ENCODE measurements at regions not wholly inside any gene's neighbourhood (a gene's known extent, or its start where the extent isn't known, plus 50 kb on each side); places are given as distances from the start of the nearest gene placed in this dataset.
"Not testable (repeated sequence)": the region's sequence is repeated elsewhere in the genome, so short reads cannot be mapped to it uniquely, and the experiment has no call there.

DNA sequence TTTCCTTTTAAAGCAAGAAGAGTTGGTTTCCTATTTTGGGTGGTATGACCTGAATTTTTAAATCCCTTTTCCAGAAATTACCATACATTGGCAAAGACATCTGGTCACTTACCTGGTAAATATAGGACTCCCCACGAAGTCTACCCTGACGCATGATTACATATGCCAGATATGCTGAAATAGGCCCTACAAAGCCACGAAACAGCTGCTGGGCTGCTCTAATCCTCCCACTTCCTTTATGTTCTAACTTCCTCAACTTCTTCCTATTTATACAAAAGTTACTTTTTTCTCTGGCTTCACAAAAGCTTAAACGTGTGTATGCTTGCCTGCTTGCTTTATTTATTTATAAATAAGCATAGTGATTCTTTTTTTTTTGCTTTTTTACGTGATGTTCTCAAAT, 186.0 kb upstream of the EPHA4 start:
- no peak for DNase-seq (ENCODE audit: low spot score)

DNA sequence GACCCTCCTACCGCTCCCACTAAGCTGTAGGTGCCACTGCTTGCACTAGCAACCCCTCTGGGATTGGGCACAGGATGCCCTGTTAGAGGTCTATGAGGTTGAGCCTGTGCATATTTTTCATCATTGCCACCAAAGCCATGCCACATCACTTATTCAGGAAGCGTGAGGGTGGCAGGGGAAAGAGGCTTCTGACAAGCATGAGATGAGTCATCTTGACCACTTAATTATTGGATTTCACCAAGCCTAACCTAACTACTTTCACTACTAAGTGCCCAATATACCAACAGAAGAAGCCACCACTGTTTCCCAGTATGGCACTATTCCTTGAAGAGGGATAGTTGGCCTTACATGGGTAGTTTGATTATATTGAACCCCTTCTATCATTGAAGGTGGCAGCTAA, 181.3 kb upstream of the EPHA4 start:
- DNase-seq (ENCODE audit: low spot score) = no peak

DNA sequence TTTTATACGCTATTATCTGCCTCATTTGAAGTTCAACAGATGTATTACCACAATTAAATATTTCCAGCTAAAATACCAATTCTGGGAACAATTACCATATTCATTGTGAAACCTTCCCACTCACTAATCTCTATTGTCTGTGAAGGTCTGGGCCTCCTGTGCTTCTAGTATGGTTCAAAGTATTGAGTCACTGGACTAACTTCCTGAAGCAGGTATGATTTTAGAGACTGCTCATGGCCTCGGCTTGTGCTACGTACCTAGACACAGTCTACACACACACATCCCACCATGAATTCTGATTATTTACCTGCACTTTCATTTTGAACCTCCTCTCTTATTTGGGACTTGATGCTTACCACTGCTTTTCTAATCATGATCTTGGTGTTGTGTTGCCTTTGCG, 180.7 kb upstream of the EPHA4 start:
- no peak for DNase-seq (ENCODE audit: low spot score)

DNA sequence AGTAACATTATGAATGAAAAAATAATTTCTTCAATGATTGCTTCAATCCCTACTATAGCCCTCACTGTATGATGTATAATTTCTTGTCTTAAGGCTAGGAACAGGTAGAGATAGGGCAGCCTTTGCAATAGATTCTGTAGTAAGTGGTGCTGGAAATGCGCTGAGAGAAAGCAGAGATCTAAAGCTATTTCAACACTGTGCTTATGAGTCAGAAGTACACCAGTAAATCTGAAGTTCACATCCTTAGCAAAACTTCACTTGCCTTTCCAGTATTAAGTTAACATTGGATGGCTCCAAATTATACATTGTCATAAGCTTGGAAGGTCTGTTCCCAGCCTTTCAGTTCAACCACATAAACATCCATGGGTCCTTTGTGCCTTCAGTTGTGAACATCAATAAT, 178.2 kb upstream of the EPHA4 start:
- no peak for DNase-seq (ENCODE audit: low spot score)

DNA sequence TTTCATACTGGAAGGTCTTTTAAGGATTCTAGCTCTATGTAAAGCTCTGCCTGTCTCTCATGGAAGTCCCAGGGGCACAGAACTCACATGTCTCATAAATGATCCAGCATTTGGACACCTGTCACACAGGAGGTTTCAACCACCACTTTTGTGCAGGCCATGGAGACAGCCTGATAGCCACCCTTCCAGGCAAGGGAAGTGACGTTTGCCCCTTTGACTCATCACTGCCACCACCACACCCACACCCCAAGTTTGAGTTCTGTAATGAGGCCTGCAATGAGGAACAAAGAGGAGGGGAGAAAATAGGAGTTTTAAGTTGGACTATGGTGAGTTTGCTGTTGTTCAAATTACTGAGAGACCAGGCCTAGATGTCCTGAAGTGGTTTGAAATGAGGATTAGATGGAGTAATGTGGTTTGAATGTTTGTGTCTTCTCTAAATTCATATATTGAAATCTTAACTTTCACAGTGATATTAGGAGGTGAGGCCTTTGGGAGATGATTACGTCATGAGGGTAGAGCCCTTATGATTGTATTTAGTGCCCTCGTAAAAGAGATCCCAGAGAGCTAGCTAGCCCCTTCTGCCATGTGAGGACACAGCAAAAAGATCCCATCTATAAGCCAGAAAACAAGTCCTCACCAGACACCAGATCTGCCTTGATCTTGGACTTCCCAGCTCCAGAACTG, 175.3 kb upstream of the EPHA4 start:
- DNase-seq (ENCODE audit: low spot score) = no peak

DNA sequence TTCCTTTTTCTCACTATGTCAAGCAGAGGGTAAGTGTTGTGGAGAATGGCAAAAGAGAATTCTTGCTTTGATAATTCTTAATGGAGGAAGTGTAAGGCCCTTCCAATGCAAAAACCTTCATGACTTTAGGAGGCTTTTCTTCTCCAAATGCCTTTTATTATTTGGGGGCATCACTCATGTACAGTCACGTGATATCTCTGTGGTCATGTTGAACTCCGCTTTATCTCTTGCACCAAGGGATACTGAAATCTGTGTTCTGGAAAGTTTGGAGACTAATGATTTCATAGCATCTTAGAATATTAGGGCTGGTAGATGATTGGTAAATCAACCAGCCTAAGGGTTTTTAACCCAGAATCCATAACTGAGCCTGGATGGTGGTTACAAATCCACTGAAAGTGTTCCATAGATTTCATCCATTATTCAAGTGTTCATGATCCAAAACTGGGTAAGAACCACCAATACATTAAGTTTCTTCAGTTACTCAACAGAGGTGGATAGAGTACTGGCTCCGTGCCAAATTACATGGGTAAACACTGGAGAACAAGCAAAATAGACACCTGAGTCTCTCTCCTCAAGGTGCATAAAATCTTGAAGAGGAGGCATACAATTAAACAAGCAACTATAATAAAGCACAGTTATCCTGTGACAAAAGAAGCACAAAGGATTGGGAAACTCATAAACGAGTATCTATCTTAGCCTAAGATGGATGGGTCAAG, 169.6 kb upstream of the EPHA4 start:
- no peak for DNase-seq (ENCODE audit: low spot score)

DNA sequence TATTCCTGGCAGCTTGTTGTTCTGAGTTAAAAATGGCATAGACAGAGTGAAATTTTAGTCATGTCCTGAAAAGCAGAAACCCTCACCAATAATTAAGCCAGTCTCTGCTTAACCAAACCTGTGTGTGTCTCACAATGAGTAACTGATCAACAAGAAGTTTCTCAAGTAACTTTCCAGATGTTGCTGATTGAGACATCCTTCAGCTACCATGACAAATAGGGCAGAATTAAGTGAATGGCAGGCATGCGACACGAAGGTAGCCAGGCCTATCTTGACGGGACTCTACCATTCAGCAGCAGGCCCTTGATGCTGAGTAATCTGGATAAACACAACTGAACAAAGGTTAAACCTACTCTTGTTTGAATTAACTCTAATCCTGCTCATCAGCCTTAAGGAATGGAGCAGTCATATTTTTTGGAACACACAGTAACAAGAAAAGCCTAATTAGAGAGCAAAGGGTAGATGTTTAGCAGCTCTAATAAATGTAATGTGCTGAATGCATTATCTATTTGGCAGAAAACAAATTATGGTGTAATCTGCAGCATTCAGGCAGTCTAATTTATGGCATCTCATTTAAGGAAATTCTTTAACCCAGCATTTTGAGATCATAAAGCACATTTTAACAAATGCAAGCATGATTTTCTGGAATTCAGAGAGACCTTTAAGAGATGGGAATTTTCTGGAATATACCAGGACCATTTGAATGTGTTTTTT, 159.5 kb upstream of the EPHA4 start:
- no peak for DNase-seq (ENCODE audit: low spot score)

DNA sequence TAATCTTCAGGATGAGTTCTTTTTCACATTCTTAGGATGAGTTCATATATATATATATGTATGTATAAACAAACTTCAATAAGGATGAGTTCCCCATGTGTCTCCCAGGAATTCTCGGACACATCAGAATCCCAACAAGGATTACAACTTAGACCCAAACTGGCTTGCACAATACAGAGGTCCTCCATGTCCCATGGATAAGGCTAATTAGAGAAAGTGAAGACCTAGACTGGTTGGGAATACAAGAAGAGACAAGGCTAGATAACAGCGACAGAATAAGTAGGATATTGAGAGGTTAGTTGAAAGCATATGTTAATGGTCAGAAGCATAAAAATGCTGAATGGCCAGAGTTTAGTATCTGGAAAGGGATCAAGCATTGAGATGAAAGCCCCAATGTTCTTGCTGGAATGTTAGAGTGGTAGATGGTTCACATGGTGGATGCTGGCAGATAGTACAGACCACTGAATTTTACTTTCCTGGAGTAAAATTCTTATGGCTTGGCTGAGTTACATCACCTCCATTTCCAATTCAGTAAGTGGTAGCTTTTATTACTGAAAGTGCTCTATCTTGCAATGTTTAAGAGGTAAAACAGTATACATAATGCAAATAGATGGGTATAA, 154.9 kb upstream of the EPHA4 start:
- DNase-seq (ENCODE audit: low spot score) = no peak

DNA sequence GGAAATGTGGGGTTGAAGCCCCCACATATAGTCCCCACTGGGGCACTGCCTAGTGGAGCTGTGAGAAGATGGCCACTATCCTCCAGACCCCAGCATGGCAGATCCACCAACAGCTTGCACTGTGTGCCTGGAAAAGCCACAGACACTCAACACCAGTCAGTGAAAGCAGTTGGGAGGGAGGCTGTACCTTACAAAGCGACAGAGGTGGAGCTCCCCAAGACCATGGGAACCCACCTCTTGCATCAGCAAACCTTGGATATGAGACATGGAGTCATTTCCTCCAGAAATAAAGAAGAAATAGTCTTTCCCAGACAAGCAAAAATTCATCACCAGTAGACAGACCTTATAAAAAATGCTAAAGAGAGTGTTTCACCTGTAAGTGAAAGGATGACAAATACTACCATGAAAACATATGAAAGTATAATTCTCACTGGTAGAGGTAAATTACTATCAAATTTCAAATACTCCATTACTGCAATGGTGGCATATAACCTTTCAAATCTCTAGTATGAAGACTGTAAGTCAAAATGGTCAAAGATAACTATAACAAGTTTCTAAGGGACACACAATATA, 152.6 kb upstream of the EPHA4 start:
- no peak for DNase-seq (ENCODE audit: low spot score)

DNA sequence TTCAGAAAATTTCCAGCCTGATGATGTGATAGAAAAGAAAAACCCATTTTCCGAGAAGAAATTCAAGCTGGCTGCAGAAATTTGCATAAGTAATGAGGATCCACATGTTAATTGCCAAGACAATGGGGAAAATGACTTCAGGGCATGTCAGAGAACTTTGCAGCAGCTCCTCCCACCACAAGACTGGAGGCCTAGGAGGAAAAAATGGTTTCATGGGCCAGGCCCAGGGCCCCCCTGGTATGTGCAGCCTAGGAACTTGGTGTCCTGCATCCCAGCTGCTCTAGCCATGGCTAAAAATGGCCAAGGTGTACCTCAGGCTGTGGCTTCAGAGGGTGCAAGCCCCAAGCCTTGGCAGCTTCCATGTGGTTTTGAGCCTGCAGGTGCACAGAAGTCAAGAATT, 152.0 kb upstream of the EPHA4 start:
- DNase-seq (ENCODE audit: low spot score) = not testable (repeated sequence)

DNA sequence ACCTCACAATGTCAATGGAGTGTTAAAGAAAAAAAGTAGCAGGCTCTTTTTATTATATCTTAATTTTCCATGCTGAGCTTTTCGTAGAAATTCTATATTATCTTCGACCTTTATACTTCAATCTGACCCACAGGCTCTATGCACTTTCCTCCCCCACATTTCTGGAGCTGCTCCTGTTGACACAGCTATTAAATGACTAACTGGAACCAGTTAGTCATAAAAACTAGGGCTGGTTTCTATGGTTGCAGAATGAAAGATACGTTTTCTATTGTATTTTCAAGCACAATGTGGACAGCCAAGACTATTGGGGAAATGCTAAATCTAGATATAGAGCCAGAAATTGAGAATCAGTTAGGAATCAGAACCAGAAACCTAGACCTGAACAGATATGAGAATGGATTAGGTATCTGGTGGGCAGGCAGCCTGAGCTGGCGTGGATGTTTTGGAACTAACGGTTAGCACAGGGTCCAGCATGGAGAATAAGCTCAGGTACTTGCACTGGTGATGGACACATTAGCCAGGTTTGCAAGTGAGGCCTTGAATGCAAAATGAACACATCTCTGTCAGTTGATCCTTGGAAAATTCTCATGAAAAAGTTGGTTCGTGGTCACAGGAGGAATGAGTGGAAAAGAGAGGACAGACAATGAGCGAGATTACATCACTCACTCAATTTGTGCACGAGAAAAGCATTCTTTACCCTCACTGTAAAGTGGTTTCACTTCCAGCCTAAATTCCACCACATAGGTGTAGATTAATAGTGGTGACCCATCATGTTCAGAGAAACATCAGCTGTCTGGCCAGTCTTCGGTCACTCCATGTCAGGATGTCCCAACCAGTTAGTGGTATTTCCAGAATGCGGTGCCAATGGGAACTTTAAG, 144.6 kb upstream of the EPHA4 start:
- no peak for DNase-seq (ENCODE audit: low spot score)

DNA sequence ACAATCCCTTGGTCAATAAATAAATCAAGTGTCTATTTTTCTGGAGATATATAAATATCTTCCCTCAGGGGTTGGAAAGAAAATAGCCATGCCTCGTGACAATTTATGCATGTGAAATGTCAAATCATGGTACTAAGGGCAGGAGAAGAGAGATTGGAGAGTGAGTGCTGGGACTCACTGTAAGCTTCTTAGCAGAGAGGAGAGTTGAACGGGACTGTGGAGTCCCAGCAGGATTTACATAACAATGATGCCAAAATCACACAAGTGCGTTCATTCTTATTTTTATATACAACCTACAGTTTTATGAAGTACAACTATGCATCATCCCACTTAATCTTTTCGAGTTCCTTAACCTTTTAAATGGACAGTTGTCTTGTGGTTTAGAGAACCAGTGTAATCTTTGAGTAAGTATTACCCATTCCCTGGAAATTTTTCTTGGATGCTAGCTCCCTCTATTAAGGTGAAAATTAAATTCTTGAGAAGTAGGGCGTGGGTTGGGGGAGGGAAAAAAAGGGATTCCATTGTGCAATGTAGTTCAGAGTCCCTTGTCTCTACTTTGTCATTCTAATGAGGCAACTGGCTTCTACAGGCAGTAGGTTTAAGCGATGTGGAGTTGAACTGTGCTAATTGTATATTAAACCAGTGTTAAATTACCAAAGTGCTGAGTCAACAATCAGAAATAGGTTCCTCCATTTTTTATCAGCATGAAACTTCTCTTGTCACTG, 143.6 kb upstream of the EPHA4 start:
- no peak for DNase-seq (ENCODE audit: low spot score)

DNA sequence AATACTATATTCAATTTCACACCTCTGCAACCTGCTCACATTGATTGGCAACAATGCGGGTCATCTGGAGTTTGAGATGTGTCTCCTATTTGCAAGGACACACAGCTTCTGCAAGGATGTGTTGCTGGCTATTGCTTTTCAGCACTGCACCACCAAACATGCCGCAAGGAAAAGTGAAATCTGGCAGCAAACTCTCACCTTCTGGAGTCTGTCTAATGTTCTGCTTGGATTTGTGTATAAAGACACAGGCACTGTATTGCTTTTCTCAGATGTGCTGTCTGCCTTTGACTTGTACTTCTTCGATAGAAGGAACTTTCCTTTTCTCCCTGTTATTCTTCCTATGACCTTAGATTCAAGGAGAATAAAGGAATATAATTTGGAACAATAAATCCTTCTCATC, 138.6 kb upstream of the EPHA4 start:
- no peak for DNase-seq (ENCODE audit: low spot score)

DNA sequence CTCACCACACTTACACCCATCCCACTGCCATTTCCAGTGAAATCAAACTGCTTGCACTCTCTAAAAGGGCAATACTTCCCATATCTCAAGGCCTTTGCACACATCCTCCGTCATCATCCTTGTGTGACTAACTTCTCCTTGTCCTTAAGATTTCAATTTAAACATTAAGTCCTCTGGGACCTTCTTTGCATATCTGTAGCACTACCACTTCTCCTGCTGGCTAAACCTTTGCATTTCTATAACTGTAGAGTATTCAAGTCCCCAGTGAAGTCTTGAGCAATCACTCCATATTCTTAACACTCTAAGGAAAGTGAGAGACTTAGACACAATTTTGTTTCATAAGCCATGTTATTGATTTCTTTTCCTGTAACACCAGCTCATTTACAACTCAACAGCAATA, 136.8 kb upstream of the EPHA4 start:
- DNase-seq (ENCODE audit: low spot score) = no peak

DNA sequence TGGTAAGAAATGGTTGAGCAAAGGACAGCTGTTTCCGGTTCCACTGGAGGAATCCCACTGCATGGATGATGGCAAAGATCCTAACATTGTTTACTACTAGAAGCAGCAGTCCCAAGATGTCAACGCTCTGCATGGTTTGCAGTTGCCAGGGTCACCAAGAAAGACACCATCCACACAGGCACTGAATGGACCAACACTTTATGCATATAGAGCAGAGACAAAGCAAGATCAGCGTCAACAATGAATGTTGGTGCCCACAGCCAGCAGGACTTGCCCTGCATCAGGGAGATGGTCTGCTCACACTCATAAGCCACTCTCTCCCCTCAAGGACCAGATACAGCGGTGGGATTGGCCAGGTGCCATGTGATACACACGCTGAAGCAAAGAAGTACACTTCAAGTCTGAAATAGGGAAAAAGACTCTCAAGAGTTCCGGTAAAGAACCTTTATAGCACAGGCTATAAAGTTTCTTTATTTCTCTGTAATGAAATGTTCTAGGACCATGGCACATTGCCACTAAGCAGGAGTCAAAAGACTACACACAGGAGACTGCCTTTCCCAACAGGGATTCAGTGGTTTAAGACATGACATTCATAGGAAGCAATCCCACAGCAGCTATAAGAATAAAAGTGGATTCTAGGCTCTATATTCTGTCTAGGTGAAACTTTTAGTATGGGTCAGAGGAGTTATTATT, 133.2 kb upstream of the EPHA4 start:
- no peak for DNase-seq (ENCODE audit: low spot score)

DNA sequence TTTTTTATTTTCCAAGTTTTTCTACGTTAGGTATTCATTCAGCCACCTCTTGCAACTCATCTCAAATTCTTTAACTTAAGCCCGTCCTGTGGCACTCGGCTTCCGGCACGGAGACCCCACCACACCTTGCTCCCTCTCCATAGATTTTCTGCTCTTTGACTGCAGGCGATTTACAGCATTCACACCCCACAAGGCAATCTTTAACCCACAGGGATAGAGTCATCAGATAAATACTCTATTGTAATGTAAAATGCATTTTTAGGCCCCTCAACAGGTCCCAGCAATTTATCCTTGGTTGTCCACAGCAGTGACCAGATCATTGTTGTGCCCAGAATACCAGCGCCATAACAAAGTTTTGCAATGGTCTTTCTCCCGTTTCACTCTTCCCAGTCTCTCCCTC, 132.3 kb upstream of the EPHA4 start:
- DNase-seq (ENCODE audit: low spot score) = no peak

DNA sequence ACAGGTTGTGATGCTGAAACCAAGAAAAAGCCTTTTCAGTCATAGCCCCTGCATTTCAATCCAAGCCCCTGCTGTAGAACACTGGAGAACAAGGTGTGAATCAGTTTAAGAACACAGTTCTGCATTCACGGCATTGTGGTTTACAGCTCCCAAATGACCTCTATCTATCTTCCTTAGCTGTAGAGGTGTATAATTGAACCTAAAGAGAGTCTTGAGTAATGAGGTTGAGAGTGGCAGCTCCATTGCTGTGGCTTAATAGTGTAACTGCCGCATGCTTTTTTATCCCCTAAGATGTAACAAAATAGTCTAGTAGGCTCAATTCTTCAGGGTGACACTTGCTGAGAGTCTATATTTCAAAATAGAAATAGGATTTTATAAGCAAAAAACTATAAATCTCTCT, 121.3 kb upstream of the EPHA4 start:
- DNase-seq (ENCODE audit: low spot score) = no peak

DNA sequence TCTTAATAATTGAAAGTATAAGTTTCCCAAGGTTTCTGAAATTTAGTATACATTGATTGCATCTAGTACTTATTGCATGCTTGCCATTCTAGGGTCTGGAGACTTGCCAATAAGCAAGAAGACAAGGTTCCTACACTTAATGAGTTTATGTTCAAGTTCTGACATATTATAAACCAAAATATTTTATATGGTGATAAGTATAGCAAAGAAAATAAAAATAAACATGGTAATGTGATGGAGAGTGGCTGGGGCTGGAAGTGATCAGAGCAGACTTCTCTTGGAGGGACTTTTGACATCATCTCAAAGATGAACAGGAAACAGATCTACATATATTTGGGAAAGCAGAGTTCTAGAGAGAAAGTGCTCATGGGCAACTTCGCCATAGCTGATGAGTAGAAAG, 119.5 kb upstream of the EPHA4 start:
- DNase-seq (ENCODE audit: low spot score) = no peak

DNA sequence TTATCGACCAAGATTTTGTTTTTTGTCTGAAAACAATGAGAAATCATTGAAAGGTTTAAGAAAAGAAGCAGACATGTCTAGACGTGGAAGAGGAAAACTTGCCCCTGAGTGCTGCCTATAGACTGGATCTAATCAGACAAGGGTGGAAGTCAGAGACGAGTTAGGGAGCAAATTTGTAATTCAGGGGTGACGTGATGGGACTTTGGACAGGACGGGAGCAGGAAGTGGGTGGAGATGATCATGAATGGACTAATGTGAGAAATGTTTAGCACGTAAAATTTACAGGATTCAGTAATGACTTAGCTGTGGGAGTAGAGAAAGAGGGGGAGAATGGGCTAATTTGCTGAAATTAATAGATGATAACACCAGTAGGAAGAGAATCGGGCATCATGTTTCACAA, 117.0 kb upstream of the EPHA4 start:
- no peak for DNase-seq (ENCODE audit: low spot score)

DNA sequence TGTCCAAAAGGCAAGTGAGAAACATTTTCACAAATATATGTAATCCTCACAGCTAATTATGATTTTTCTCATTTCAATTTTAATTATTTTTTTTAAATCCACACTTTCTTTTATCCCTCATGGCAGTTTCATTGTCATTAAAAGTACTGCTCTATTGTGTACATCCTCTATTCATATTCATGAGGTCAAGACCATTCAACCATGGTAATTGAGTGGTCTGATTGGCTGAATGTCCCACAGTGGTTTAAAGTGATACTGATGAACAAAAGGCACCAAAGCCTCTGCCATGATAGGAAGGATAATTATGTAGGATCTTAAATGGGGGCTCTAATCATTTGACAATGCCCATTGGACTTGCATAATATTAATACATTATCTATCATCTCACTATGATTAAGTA, 108.4 kb upstream of the EPHA4 start:
- DNase-seq (ENCODE audit: low spot score) = no peak
